Naive thymus-derived CD8-positive, alpha-beta T cell (primary cell): ENCODE measurements at regions not wholly inside any gene's neighbourhood (a gene's known extent, or its start where the extent isn't known, plus 50 kb on each side); places are given as distances from the start of the nearest gene placed in this dataset.
A peak's percentile ranks its signal among the peaks of the same experiment; 100 is the strongest.
"Not testable (repeated sequence)": the region's sequence is repeated elsewhere in the genome, so short reads cannot be mapped to it uniquely, and the experiment has no call there.

Experiments
- ATAC-seq, 2 donors: fragments of 150-1000 bp; cut with Tn5 transposase in 1 of 2; sonication (Bioruptor Pico), chemical (Tn5 transposase) in 1 of 2; 1 replicate in 1 of 2; 2 replicates in 1 of 2; pipeline ENCODE4 v1.10.0; 2021; ENCODE audit warnings: mild to moderate bottlenecking in 2 of 2, moderate library complexity in 2 of 2
- POLR2A ChIA-PET: fragments of 350-600 bp; sonication (Branson Sonifier 250); formaldehyde crosslinking; loops from one replicate; lab custom pipeline; 2021; ENCODE audit warnings: antibody characterized with exemption; lab: Charles Lee
- DNase-seq, 10 donors: peaks; one replicate each; pipeline versions ENCODE4 v3.0.0 to v3.0.0-alpha.2; 2020 to 2022
- H3K27ac Mint-ChIP-seq, 10 donors: one replicate each; pipeline ENCODE4 v1.8.0; 2020 to 2022; ENCODE audit warnings: mild to moderate bottlenecking in 10 of 10, mixed read lengths in 10 of 10, moderate library complexity in 4 of 10, inconsistent platforms in 1 of 10
- H3K27me3 Mint-ChIP-seq, 5 donors: one replicate each; pipeline ENCODE4 v1.8.0; 2021 to 2022; ENCODE audit warnings: mixed read lengths in 5 of 5
- H3K36me3 Mint-ChIP-seq, 3 donors: one replicate each; pipeline ENCODE4 v1.8.0; 2020 to 2022; ENCODE audit warnings: mixed read lengths in 3 of 3, mild to moderate bottlenecking in 2 of 3, inconsistent platforms in 1 of 3
- H3K4me1 Mint-ChIP-seq, 4 donors: one replicate each; pipeline ENCODE4 v1.8.0; 2021 to 2022; ENCODE audit warnings: mixed read lengths in 4 of 4
- H3K4me3 Mint-ChIP-seq, 10 donors: one replicate each; pipeline ENCODE4 v1.8.0; 2020 to 2022; ENCODE audit warnings: mild to moderate bottlenecking in 10 of 10, mixed read lengths in 10 of 10, moderate library complexity in 6 of 10, inconsistent platforms in 1 of 10
- H3K9me3 Mint-ChIP-seq, 9 donors: one replicate each; pipeline ENCODE4 v1.8.0; 2020 to 2022; ENCODE audit warnings: mixed read lengths in 9 of 9, mild to moderate bottlenecking in 3 of 9, inconsistent platforms in 1 of 9, moderate library complexity in 1 of 9

DNA sequence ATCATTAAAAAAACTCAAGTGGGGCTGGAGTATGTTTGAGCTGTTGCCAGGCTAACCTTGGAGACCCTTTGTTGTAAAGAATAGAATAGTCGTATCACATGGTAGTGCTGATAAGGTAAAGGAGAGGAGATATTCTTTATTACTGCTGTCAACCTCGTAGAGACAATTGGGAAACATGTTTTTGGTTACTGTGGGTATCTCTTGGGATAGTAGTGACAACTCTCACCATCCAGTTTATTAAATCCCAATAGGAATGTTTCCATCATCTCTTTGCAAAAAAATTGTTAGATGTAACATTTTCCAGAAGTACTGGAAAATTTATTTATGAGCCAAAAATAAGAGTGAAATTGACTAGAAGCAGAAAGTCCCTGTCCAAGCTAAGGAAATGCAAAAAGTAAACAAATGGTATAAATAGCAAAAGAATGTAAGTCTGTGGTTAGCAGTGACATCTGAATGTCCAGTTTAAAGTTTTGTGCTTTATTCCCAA lies 829.3 kb upstream of the CITED2 start:
- POLR2A ChIA-PET, result no interaction called here
- no peak for ATAC-seq
- peaks cover 0 to 2% (median 0%) of the 10 kb centered on the region in 9 donors for H3K9me3 Mint-ChIP-seq
- no peaks in the 10 kb centered on the region for H3K36me3 Mint-ChIP-seq
- no peak for DNase-seq
- H3K27me3 Mint-ChIP-seq, result peaks cover 0 to 4% (median 0%) of the 10 kb centered on the region in 5 donors
- H3K27ac Mint-ChIP-seq, result no peak overlapping the region
- no peaks in the 10 kb centered on the region for H3K4me1 Mint-ChIP-seq
- no peak overlapping the region for H3K4me3 Mint-ChIP-seq

DNA sequence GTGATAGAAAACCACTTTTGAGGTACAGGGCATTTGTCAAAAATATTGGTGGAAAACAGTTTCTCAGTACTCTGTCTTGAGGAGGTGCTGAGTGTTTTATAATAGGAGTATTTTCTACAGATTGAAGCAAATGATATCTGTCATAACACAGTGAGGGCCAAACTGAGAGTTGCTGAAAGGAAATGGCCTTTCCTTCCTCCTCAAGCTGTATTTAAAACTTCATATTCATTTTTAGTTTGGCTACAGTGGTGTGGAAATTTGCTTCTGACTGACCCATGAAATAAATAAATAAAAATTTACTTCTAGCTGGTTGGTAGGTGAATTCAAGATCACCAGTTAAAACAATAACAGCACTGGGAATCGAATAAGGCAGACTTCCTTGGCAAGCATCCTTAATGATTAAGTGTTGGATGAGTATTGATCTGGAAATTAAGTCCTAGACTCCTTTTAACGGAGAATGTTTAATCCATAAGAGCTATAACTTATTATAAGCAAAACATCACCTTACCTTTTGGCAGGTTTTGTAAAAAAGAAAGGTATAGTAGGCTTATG lies 828.6 kb upstream of the CITED2 start:
- H3K36me3 Mint-ChIP-seq, result no peaks in the 10 kb centered on the region
- POLR2A ChIA-PET, result no interaction called here
- no peak overlapping the region for H3K27ac Mint-ChIP-seq
- H3K9me3 Mint-ChIP-seq, result peaks cover 0 to 2% (median 0%) of the 10 kb centered on the region in 9 donors
- ATAC-seq (no peak), DNase-seq (no peak)
- no peak overlapping the region for H3K4me3 Mint-ChIP-seq
- no peaks in the 10 kb centered on the region for H3K4me1 Mint-ChIP-seq
- peaks cover 0 to 4% (median 0%) of the 10 kb centered on the region in 5 donors for H3K27me3 Mint-ChIP-seq

DNA sequence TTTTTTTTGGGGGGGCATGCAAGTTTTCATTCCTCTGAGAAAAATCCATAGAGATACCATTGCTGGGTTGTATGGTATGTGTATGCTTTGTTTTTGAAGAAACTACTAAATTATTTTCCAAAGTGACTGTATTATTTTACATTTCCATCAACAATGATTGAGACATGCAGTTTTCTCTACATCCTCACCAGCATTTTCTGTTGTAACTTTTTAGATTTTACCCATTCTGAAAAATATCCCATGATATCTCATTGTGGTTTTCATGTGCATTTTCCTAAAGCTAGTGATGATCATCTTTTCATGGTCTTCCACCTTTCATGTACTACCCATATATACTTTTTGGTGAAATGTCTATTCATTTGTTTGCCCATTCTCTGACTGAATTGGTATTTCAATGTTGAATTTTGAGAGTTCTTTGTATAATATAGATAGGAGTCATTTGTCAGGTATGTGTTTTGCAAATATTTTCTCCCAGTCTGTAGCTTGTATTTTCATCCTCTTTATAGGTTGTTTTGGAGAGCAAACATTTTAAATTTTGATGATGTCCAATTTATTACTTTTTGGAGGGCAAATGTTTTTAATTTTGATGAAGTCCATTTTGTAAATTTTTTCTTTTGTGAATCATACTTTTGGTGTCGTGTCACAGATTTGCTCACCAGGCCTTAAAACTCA lies 827.5 kb upstream of the CITED2 start:
- DNase-seq (no peak), ATAC-seq (no peak)
- Mint-ChIP-seq H3K36me3 (no peaks in the 10 kb centered on the region), H3K4me3 (no peak overlapping the region), H3K27me3 (peaks cover 0 to 4% (median 0%) of the 10 kb centered on the region in 5 donors), H3K4me1 (no peaks in the 10 kb centered on the region), H3K9me3 (peaks cover 0 to 2% (median 0%) of the 10 kb centered on the region in 9 donors), H3K27ac (no peak overlapping the region)
- POLR2A ChIA-PET, result no interaction called here

DNA sequence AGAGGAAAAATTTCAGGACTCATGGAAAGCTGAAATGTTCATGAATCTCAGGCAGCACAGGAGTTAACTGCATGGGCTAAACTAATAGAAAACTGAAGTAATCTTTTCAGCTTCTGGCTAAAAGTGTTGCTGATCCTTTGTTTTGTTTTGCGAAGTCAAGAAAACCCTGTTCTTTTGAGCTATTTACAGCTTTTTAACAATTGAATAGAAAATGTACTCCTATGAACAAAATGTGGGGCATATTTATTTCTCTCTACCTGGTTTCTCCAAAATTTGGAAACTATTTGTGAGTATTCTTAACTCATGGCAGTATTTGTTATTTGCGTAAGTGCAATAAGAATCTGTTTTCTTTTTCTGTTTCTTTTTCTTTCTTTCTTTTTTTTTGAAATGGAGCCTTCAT lies 818.8 kb upstream of the CITED2 start:
- Mint-ChIP-seq H3K36me3 (no peaks in the 10 kb centered on the region), H3K4me1 (no peaks in the 10 kb centered on the region), H3K9me3 (peaks cover 0 to 27% (median 11%) of the 10 kb centered on the region in 9 donors), H3K4me3 (no peak overlapping the region), H3K27me3 (peaks cover 0 to 11% (median 6%) of the 10 kb centered on the region in 5 donors), H3K27ac (no peak overlapping the region)
- POLR2A ChIA-PET, result no interaction called here
- DNase-seq, result peak in 1 of 10 donors; percentile 7
- no peak for ATAC-seq

DNA sequence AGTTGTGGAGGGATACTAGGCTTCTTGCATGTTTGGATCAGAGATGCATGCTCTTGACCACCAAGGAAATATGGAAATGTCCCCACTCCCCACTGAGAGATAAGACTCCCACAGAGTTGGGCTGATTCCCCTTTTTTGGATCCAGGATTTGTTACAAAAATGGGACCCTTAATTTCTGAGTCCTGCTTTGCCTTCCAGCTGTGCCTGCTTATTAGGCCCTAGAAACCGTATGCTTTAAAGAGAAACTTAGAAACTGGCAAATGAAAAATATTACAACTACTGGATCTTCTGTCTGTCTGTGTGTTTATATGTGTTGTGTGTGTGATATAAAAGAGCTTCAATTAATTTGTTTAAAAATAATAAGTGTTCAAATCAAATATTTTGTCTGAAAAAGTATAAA lies 817.6 kb upstream of the CITED2 start:
- Mint-ChIP-seq H3K4me3 (no peak overlapping the region), H3K4me1 (no peaks in the 10 kb centered on the region), H3K36me3 (peaks cover 0 to 8% (median 0%) of the 10 kb centered on the region in 3 donors), H3K27me3 (peaks cover 0 to 11% (median 6%) of the 10 kb centered on the region in 5 donors), H3K27ac (no peak overlapping the region), H3K9me3 (peaks cover 6 to 38% (median 12%) of the 10 kb centered on the region in 9 donors)
- ATAC-seq (no peak), DNase-seq (no peak)
- POLR2A ChIA-PET, result no interaction called here

DNA sequence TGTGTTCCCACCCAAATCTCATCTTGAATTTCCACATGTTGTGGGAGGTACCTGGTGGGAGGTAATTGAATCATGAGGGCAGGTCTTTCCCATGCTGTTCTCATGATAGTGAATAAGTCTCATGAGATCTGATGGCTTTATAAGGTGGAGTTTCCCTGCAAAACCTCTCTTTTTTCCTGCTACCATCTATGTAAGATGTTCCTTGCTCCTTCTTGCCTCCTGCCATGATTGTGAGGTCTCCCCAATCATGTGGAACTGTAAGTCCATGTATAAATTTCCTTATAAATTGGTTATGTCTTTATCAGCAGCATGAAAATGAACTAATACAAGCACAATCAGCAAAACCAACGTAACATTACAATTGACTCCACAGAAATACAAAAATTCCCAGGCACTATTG lies 814.8 kb upstream of the CITED2 start:
- peak in 1 of 10 donors; percentile 52 for DNase-seq
- H3K36me3 Mint-ChIP-seq, result peaks cover 0 to 12% (median 0%) of the 10 kb centered on the region in 3 donors
- H3K27me3 Mint-ChIP-seq, H3K4me3 Mint-ChIP-seq, POLR2A ChIA-PET, H3K27ac Mint-ChIP-seq, ATAC-seq, H3K4me1 Mint-ChIP-seq: not testable (repeated sequence)
- H3K9me3 Mint-ChIP-seq, result peaks cover 8 to 34% (median 11%) of the 10 kb centered on the region in 9 donors

DNA sequence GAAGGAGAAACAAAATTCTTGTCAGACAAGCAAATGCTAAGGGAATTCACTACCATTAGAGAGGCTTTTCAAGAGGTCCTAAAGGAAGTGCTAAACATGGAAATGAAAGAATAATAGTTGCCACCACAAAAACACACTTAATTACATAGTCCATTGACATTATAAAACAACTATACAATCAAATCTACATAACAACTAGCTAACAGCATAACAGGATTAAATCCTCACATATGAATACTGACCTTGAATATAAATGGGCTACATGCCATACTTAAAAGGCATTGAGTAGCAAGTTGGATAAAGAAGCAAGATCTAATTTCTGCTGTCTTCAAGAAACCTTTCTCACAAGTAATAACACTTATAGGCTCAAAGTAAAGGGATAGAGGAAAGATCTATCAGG lies 811.5 kb upstream of the CITED2 start:
- POLR2A ChIA-PET, result no interaction called here
- H3K4me3 Mint-ChIP-seq, result no peak overlapping the region
- H3K36me3 Mint-ChIP-seq, result peaks cover 0 to 12% (median 0%) of the 10 kb centered on the region in 3 donors
- no peak for ATAC-seq
- H3K4me1 Mint-ChIP-seq, result no peaks in the 10 kb centered on the region
- no peak for DNase-seq
- no peak overlapping the region for H3K27ac Mint-ChIP-seq
- peaks cover 0 to 4% (median 1%) of the 10 kb centered on the region in 5 donors for H3K27me3 Mint-ChIP-seq
- H3K9me3 Mint-ChIP-seq, result peaks cover 3 to 20% (median 11%) of the 10 kb centered on the region in 9 donors

DNA sequence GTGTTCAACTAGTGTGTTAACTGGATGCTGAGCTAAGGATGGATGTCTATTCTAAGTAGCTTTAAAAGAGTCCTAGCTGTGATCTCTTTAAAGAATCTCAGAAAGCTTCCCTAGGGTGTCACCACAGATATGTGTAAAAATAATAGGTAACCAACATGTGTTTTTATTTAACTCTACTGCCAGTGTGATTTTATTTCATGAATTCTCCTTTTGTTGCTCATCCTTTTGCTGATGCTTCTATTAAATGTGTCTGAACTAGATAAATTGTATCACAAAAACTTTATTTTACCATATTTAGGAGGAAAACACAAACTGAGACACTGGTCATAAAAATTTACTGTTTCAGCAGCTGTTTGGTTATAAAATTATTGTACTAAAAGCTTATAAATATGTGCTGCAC lies 809.4 kb upstream of the CITED2 start:
- H3K4me3 Mint-ChIP-seq, result no peak overlapping the region
- H3K27me3 Mint-ChIP-seq, result peaks cover 0 to 2% (median 0%) of the 10 kb centered on the region in 5 donors
- peaks cover 0 to 12% (median 0%) of the 10 kb centered on the region in 3 donors for H3K36me3 Mint-ChIP-seq
- POLR2A ChIA-PET, result no interaction called here
- no peaks in the 10 kb centered on the region for H3K4me1 Mint-ChIP-seq
- no peak for ATAC-seq
- peaks cover 1 to 14% (median 5%) of the 10 kb centered on the region in 9 donors for H3K9me3 Mint-ChIP-seq
- no peak for DNase-seq
- no peak overlapping the region for H3K27ac Mint-ChIP-seq

DNA sequence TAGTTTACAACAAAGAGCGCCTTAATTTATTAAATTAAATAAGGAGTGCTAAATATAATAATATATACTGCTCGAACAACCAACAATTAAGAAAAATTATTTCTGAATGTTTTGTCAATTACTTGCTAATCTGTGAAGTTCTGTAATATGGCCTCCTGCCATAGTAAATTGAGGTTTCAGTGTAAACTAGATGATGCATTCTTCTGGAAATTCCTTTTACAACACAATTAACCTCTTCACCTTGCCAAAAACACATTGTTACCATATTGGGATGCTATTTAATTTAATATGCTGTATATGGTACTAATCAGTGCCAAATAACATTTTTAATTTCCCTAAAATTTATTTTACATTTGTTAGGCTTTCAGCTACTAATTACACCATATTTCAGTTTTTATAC lies 808.4 kb upstream of the CITED2 start:
- ATAC-seq, result no peak
- no peak for DNase-seq
- Mint-ChIP-seq H3K27ac (no peak overlapping the region), H3K4me3 (no peak overlapping the region), H3K4me1 (no peaks in the 10 kb centered on the region), H3K36me3 (peaks cover 0 to 10% (median 0%) of the 10 kb centered on the region in 3 donors), H3K27me3 (peaks cover 0 to 1% (median 0%) of the 10 kb centered on the region in 5 donors), H3K9me3 (peaks cover 0 to 13% (median 5%) of the 10 kb centered on the region in 9 donors)
- POLR2A ChIA-PET, result no interaction called here

DNA sequence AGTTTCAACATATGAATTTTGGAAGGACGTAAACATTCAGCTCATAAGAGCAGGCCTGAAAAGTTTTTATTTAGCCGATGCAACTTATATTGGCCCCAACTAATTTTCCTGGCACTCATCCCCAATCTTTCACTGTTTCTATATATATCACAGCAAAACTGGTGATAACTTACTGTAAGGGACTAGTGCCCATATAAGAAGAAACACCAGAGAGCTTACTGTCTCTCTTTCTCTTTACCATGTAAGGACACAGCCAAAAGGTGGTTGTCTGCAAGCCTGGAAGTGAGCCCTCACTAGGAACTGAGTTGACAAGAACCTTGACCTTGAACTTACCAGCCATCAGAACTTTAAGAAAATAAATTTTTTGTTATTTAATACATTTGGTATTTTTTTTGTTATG lies 807.4 kb upstream of the CITED2 start:
- Mint-ChIP-seq H3K4me3 (no peak overlapping the region), H3K4me1 (no peaks in the 10 kb centered on the region)

DNA sequence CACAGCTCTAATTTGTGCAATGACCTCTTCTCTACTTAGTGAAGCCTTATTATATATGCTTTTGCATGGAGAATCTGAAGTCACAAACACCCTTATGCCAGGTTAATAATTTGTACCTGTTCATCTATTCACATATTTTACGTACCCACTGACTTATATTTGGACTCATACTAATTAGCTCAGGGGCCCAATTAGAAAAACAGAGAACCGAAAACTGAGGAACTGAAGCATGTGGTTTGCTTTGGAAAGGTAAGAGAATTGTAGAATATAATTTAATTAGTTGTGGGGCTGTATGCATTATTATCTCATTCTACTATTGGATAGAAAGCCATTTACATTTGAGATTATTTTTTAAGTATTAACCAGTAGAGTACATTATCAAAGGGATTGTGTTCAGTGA lies 805.9 kb upstream of the CITED2 start:
- no peak for ATAC-seq
- H3K27me3 Mint-ChIP-seq, result peaks cover 0 to 8% (median 0%) of the 10 kb centered on the region in 5 donors

More for the DNA sequence above, 807.4 kb upstream of the CITED2 start:
- ATAC-seq (no peak), DNase-seq (no peak)
- peaks cover 0 to 2% (median 0%) of the 10 kb centered on the region in 3 donors for H3K36me3 Mint-ChIP-seq
- POLR2A ChIA-PET, result no interaction called here
- H3K27ac Mint-ChIP-seq, result no peak overlapping the region
- H3K27me3 Mint-ChIP-seq, result peaks cover 0 to 2% (median 0%) of the 10 kb centered on the region in 5 donors
- H3K9me3 Mint-ChIP-seq, result peaks cover 0 to 3% (median 0%) of the 10 kb centered on the region in 9 donors

DNA sequence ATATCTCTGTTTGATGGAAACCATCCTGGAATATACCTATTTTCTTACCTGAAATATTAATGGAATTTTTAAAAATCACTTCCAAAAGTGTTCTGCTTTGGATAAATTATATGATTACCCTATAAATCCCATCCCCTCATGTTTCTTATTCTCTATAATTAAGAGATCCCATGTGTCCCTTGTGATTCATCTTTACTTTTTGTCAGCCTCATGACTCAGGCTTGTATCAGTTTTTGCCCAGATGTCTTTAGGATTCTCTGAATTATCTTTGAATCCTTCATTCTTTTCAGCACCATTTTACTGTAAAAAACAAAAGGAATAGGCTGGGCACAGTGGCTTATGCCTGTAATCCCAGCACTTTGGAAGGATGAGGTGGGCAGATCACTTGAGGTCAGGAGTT lies 804.5 kb upstream of the CITED2 start:
- POLR2A ChIA-PET, result no interaction called here

More for the DNA sequence above, 805.9 kb upstream of the CITED2 start:
- no peak for DNase-seq
- no peak overlapping the region for H3K4me3 Mint-ChIP-seq
- POLR2A ChIA-PET, result no interaction called here
- no peak overlapping the region for H3K27ac Mint-ChIP-seq
- H3K9me3 Mint-ChIP-seq, result no peaks in the 10 kb centered on the region
- H3K4me1 Mint-ChIP-seq, result no peaks in the 10 kb centered on the region
- H3K36me3 Mint-ChIP-seq, result no peaks in the 10 kb centered on the region

DNA sequence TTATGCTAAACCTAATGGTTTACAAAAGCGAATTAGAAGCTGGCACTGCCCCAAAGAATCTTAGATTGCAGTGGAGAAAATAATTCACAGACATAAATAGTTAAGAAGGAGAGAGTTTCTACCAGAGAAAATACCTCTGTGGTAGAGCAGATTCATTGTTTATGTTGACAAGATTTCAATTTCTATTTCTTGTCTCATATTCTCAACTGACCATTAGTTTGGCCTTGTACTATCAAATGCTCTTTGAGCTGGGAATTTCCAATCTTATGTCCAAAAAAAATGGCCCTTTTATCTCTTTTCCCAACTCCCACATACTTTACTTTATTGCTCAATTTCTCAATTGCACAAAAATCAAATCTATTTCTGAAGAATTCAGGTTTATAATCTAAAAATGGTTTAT lies 804.1 kb upstream of the CITED2 start:
- Mint-ChIP-seq H3K36me3 (no peaks in the 10 kb centered on the region), H3K27me3 (peaks cover 0 to 8% (median 0%) of the 10 kb centered on the region in 5 donors), H3K27ac (no peak overlapping the region), H3K9me3 (no peaks in the 10 kb centered on the region), H3K4me3 (no peak overlapping the region), H3K4me1 (no peaks in the 10 kb centered on the region)
- ATAC-seq (no peak), DNase-seq (no peak)
- POLR2A ChIA-PET, result no interaction called here

More for the DNA sequence above, 804.5 kb upstream of the CITED2 start:
- H3K27me3 Mint-ChIP-seq, result peaks cover 0 to 8% (median 0%) of the 10 kb centered on the region in 5 donors
- H3K27ac Mint-ChIP-seq, result no peak overlapping the region
- no peaks in the 10 kb centered on the region for H3K36me3 Mint-ChIP-seq
- ATAC-seq (no peak), DNase-seq (no peak)
- H3K9me3 Mint-ChIP-seq, result no peaks in the 10 kb centered on the region
- no peak overlapping the region for H3K4me3 Mint-ChIP-seq
- no peaks in the 10 kb centered on the region for H3K4me1 Mint-ChIP-seq
